H1 (cell line): ENCODE measurements at regions not wholly inside any gene's neighbourhood (a gene's known extent, or its start where the extent isn't known, plus 50 kb on each side); places are given as distances from the start of the nearest gene placed in this dataset.

Experiments used
- CTCF ChIA-PET: fragments of 300-600 bp; sonication (Branson Sonifier 250); formaldehyde crosslinking; loops from one replicate; lab custom pipeline; 2021; ENCODE audit not compliant: partially characterized antibody; lab: Charles Lee
- POLR2A ChIA-PET: fragments of 300-600 bp; sonication (Branson Sonifier 250); formaldehyde crosslinking; loops from one replicate; lab custom pipeline; 2021; ENCODE audit warnings: inconsistent platforms; ENCODE audit not compliant: partially characterized antibody; lab: Charles Lee
- DNase-seq, 2 experiments: peaks; one replicate each; pipeline versions ENCODE4 v3.0.0 to v3.0.0-alpha.2; 2010 to 2022; ENCODE audit warnings: low spot score in 2 of 2, low read depth in 1 of 2, mixed read lengths in 1 of 2
- FAIRE-seq: peaks from 2 replicates; lab custom pipeline; 2011; peaks lifted over from hg19 to GRCh38; lab: Jason Lieb, UNC
- H2AFZ ChIP-seq: 2 replicates; pipeline ENCODE4 v1.8.1; 2012; ENCODE audit warnings: low read length, inconsistent platforms
- H2AK5ac ChIP-seq: 2 replicates; pipeline ENCODE4 v1.6.1; 2013; ENCODE audit warnings: low read depth, low read length
- H2BK120ac ChIP-seq: replicated peaks from 2 replicates; pipeline ENCODE3; 2013; ENCODE audit warnings: low read depth, low read length, inconsistent platforms
- H2BK12ac ChIP-seq: 2 replicates; pipeline ENCODE4 v1.6.1; 2013; ENCODE audit warnings: low read depth, low read length
- H2BK15ac ChIP-seq: 2 replicates; pipeline ENCODE4 v1.6.1; 2013; ENCODE audit warnings: low read length
- H2BK20ac ChIP-seq: 2 replicates; pipeline ENCODE4 v1.6.1; 2013; ENCODE audit warnings: low read length
- H2BK5ac ChIP-seq: 2 replicates; pipeline ENCODE4 v1.6.1; 2013; ENCODE audit warnings: low read depth, low read length
- H3K14ac ChIP-seq: 2 replicates; pipeline ENCODE4 v1.6.1; 2013; ENCODE audit warnings: inconsistent platforms; ENCODE audit not compliant: insufficient read length
- H3K18ac ChIP-seq: 2 replicates; pipeline ENCODE4 v1.6.1; 2013; ENCODE audit warnings: low read length; ENCODE audit errors: extremely low read depth
- H3K23ac ChIP-seq: 2 replicates; pipeline ENCODE4 v1.6.1; 2013; ENCODE audit warnings: inconsistent platforms; ENCODE audit not compliant: insufficient read length
- H3K23me2 ChIP-seq: 2 replicates; pipeline ENCODE4 v1.6.1; 2013; ENCODE audit warnings: low read depth, low read length
- H3K27ac ChIP-seq: 2 replicates; pipeline ENCODE4 v1.6.1; 2011; ENCODE audit warnings: low read depth, low read length, inconsistent platforms
- H3K27me3 ChIP-seq, 4 experiments: replicated peaks in 1 of 4; 1 replicate in 1 of 4; 2 replicates in 3 of 4; pipeline versions ENCODE4 v1.6.1 to v1.8.1; 2011 to 2013; ENCODE audit warnings: low read length in 3 of 4, mild to moderate bottlenecking in 3 of 4, inconsistent platforms in 2 of 4, mixed read lengths in 2 of 4, moderate library complexity in 1 of 4; ENCODE audit not compliant: control insufficient read depth in 3 of 4, insufficient read depth in 3 of 4; ENCODE audit errors: extremely low read depth in 1 of 4
- H3K36me3 ChIP-seq, 4 experiments: 2 replicates each; pipeline versions ENCODE4 v1.6.1 to v1.8.1; 2011 to 2013; ENCODE audit warnings: mild to moderate bottlenecking in 4 of 4, low read length in 3 of 4, moderate library complexity in 2 of 4, control low read depth in 1 of 4, inconsistent platforms in 1 of 4; ENCODE audit not compliant: insufficient read depth in 4 of 4, control insufficient read depth in 2 of 4
- H3K4ac ChIP-seq: replicated peaks from 2 replicates; pipeline ENCODE3; 2013; ENCODE audit warnings: low read length, low read depth, mixed read lengths, inconsistent platforms; ENCODE audit not compliant: insufficient read length
- H3K4me1 ChIP-seq, 4 experiments: replicated peaks in 1 of 4; 1 replicate in 1 of 4; 2 replicates in 3 of 4; pipeline versions ENCODE4 v1.6.1 to v1.8.1; 2011 to 2013; ENCODE audit warnings: low read length in 3 of 4, inconsistent platforms in 2 of 4, mixed read lengths in 1 of 4; ENCODE audit not compliant: insufficient read depth in 4 of 4, control insufficient read depth in 3 of 4
- H3K4me2 ChIP-seq, 2 experiments: 2 replicates each; pipeline versions ENCODE4 v1.6.1 to v1.8.1; 2011 to 2013; ENCODE audit warnings: low read depth in 2 of 2, low read length in 2 of 2, control low read depth in 1 of 2, inconsistent platforms in 1 of 2, mild to moderate bottlenecking in 1 of 2; ENCODE audit not compliant: insufficient read depth in 1 of 2
- H3K4me3 ChIP-seq, 4 experiments: fragments of 200-600, 300-600 bp in 1 of 4; sonication (generic), shearing (Covaris generic), sonication (Bioruptor Twin) in 1 of 4; 2 replicates each; pipeline versions ENCODE4 v1.5.1 to v1.8.1; 2011 to 2016; ENCODE audit warnings: low read length in 4 of 4, low read depth in 3 of 4, control low read depth in 2 of 4, inconsistent platforms in 2 of 4, mild to moderate bottlenecking in 2 of 4, mixed read lengths in 1 of 4, moderate library complexity in 1 of 4; ENCODE audit not compliant: insufficient read depth in 2 of 4; ENCODE audit errors: extremely low read depth in 1 of 4
- H3K56ac ChIP-seq: replicated peaks from 2 replicates; pipeline ENCODE3; 2013; ENCODE audit warnings: low read depth, mild to moderate bottlenecking, mixed read lengths, low read length, inconsistent platforms; ENCODE audit not compliant: insufficient read length
- H3K79me1 ChIP-seq: 2 replicates; pipeline ENCODE4 v1.6.1; 2013; ENCODE audit warnings: low read depth, low read length, control low read depth
- H3K79me2 ChIP-seq, 2 experiments: 2 replicates each; pipeline versions ENCODE4 v1.6.1 to v1.8.1; 2012 to 2013; ENCODE audit warnings: low read length in 2 of 2, mild to moderate bottlenecking in 2 of 2, inconsistent platforms in 1 of 2; ENCODE audit not compliant: insufficient read depth in 2 of 2, control insufficient read depth in 1 of 2
- H3K9ac ChIP-seq, 4 experiments: replicated peaks in 1 of 4; 1 replicate in 1 of 4; 2 replicates in 3 of 4; pipeline versions ENCODE4 v1.6.1 to v1.8.1; 2011 to 2013; ENCODE audit warnings: low read depth in 3 of 4, low read length in 3 of 4, control low read depth in 2 of 4, mild to moderate bottlenecking in 2 of 4, moderate library complexity in 2 of 4, inconsistent platforms in 1 of 4; ENCODE audit errors: extremely low read depth in 1 of 4
- H3K9me3 ChIP-seq, 2 experiments: 2 replicates each; pipeline versions ENCODE4 v1.6.1 to v1.8.1; 2012 to 2013; ENCODE audit warnings: mild to moderate bottlenecking in 2 of 2, moderate library complexity in 2 of 2, control low read depth in 1 of 2, inconsistent platforms in 1 of 2, low read depth in 1 of 2, low read length in 1 of 2, mixed read lengths in 1 of 2; ENCODE audit not compliant: insufficient read depth in 2 of 2
- H4K20me1 ChIP-seq, 2 experiments: replicated peaks in 1 of 2; 2 replicates each; pipeline versions ENCODE3 to v1.8.1; 2011 to 2013; ENCODE audit warnings: inconsistent platforms in 2 of 2, low read length in 2 of 2, mild to moderate bottlenecking in 1 of 2; ENCODE audit not compliant: insufficient read depth in 2 of 2, control insufficient read depth in 1 of 2
- H4K5ac ChIP-seq: 2 replicates; pipeline ENCODE4 v1.6.1; 2013; ENCODE audit warnings: low read length, low read depth, mixed read lengths, inconsistent platforms; ENCODE audit not compliant: insufficient read length
- H4K8ac ChIP-seq: 2 replicates; pipeline ENCODE4 v1.8.0; 2013; ENCODE audit warnings: mild to moderate bottlenecking, moderate library complexity, low read length, inconsistent platforms; ENCODE audit not compliant: insufficient read depth; ENCODE audit errors: extremely low read depth
- H4K91ac ChIP-seq: replicated peaks from 2 replicates; pipeline ENCODE3; 2013; ENCODE audit warnings: low read length, mixed read lengths, inconsistent platforms; ENCODE audit not compliant: insufficient read length
- JUN ChIP-seq: IDR thresholded peaks from 2 replicates; pipeline ENCODE4 v1.6.1; 2011; ENCODE audit warnings: low read depth, mild to moderate bottlenecking, improper control_type of control experiment, low read length
- WGBS, 2 experiments: shearing (Covaris generic) in 1 of 2; methylation state at CpG; one replicate each; pipeline versions ENCODE4 v1.1.6 to v1.1.7; 2013 to 2015; ENCODE audit warnings: low lambda C conversion rate in 2 of 2, mixed read lengths in 2 of 2, inconsistent platforms in 1 of 2, low coverage in 1 of 2, missing lambda C conversion rate in 1 of 2; ENCODE audit not compliant: insufficient replicate concordance in 2 of 2, insufficient coverage in 1 of 2, insufficient read length in 1 of 2; ENCODE audit errors: extremely low coverage in 1 of 2, missing lambda C conversion rate in 1 of 2; 5-methylcytosine and 5-hydroxymethylcytosine counted together

DNA sequence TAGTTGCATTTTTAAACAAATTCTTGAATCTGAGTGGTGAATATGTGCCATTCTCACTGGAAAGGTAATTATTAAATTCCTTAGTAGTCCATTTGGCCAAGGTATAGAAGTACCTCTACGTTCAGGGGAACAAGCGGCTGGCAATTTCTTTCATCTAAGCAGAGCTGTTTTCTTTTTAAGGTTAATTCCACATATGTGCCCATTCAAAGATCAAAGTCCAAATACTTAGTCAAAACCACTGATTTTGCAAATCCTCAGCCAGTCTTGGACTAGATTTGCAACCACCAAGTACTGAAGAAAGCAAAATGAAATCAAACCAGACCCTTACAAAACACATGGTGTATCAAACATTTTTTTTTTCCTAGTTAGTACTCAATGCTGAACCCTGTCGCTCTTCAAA, 68.7 kb upstream of the JDP2 start:
- DNase-seq (no peak), FAIRE-seq (no peak)
- ChIA-PET CTCF (interaction anchor here (0.7 kb wide), 1 partner anchor 172 kb away, joined by 3 read pairs; no protein-coding TSS in a partner anchor), POLR2A (no interaction called here)
- WGBS, 2 experiments, result 83% methylated on average over 3 of the region's 3 CpGs; no CpG with 5 or more reads in 1 of the 2 experiments
- Histone ChIP-seq H2AK5ac (no peak overlapping the region), H3K56ac (no peak overlapping the region), H3K27me3 (no peaks in the 10 kb centered on the region), H4K91ac (no peak overlapping the region), H2AFZ (no peak overlapping the region), H3K36me3 (no peaks in the 10 kb centered on the region), H3K9ac (no peak overlapping the region), H3K79me2 (no peaks in the 10 kb centered on the region), H3K23me2 (no peaks in the 10 kb centered on the region), H3K23ac (no peak overlapping the region), H3K79me1 (no peaks in the 10 kb centered on the region), H2BK15ac (no peak overlapping the region), H2BK120ac (no peak overlapping the region), H3K4me2 (no peak overlapping the region), H4K5ac (no peak overlapping the region), H3K18ac (no peak overlapping the region), H3K4me1 (no peaks in the 10 kb centered on the region), H3K4ac (no peak overlapping the region), H3K4me3 (no peak overlapping the region), H4K20me1 (no peaks in the 10 kb centered on the region), H3K9me3 (no peaks in the 10 kb centered on the region), H2BK20ac (no peak overlapping the region), H3K14ac (no peak overlapping the region), H4K8ac (no peak overlapping the region), H2BK5ac (no peak overlapping the region), H3K27ac (no peak overlapping the region), H2BK12ac (no peak overlapping the region)
- no peak for TF ChIP-seq JUN
